ENCODE measurements at regions not wholly inside any gene's neighbourhood (a gene's known extent, or its start where the extent isn't known, plus 50 kb on each side); places are given as distances from the start of the nearest gene placed in this dataset.
"Not testable (repeated sequence)": the region's sequence is repeated elsewhere in the genome, so short reads cannot be mapped to it uniquely, and the experiment has no call there.

DNA sequence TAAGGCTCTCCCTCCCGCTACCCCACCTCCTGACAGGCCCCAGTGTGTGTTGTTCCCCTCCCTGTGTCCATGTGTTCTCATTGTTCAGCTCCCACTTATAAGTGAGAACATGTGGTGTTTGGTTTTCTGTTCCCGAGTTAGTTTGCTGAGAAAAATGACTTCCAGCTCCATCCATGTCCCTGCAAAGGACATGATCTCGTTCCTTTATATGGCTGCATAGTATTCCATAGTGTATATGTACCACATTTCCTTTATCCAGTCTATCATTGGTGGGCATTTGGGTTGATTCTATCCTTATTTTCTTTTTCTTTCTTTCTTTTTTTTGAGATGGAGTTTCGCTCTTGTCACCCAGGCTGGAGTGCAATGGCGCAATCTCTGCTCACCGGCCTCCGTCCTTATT is 57.8 kb upstream of the RASSF3 start:
- DNase-seq (ENCODE audit: low read depth, low spot score): not testable (repeated sequence)

GRCh38 chr12:64553689-64554088 is 56.6 kb upstream of the RASSF3 start:
- not testable (repeated sequence) for DNase-seq (ENCODE audit: low read depth, low spot score)

DNA sequence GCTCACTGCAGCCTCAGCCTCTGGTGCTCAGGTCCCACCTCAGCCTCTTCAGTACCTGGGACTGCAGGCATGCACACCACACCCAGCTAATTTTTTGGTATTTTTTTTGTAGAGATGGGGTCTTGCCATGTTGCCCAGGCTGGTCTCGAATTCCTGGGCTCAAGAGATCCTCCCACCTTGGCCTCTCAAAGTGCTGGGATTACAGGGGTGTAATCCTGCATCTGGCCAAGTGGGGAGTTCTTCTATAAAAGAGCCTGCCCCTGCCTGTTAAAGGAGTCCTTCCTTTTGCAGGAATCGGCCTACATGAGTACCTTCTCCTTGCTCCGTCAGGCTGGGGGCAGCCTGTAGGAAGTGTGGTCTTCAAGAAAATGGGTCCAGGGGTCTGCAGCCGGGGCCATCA is 54.1 kb upstream of the RASSF3 start:
- DNase-seq (ENCODE audit: low read depth, low spot score): no peak

- DNase-seq (ENCODE audit: low read depth, low spot score): no peak
Measured at GRCh38 chr12:64558754-64559153, 51.5 kb upstream of the RASSF3 start.

GRCh38 chr12:64560396-64561301 is 49.6 kb upstream of the RASSF3 start:
- DNase-seq (ENCODE audit: low read depth, low spot score): peak; percentile 94
